Esophagus squamous epithelium (tissue), 4 donors: ENCODE measurements at regions not wholly inside any gene's neighbourhood (a gene's known extent, or its start where the extent isn't known, plus 50 kb on each side); places are given as distances from the start of the nearest gene placed in this dataset.

Experiments
- CTCF ChIP-seq, 6 experiments: fragments of 450-650 bp in 4 of 6; fragments of 200-600 bp in 2 of 6; sonication (generic) in 2 of 6; IDR thresholded peaks; one replicate each; pipeline ENCODE4 v1.5.1; 2016 to 2019; ENCODE audit warnings: antibody characterized with exemption in 6 of 6, mild to moderate bottlenecking in 4 of 6, moderate library complexity in 4 of 6
- POLR2A ChIP-seq, 4 donors: fragments of 450-650 bp; IDR thresholded peaks; one replicate each; pipeline ENCODE4 v1.6.1; 2017; ENCODE audit warnings: antibody characterized with exemption in 4 of 4, mild to moderate bottlenecking in 4 of 4, moderate library complexity in 3 of 4

- no peak for TF ChIP-seq CTCF (IDR thresholded peaks at IDR 0.05)
- TF ChIP-seq POLR2A (IDR thresholded peaks at IDR 0.05), result no peak
Observed at GRCh38 chr7:119223930-119224329, 999.4 kb downstream of the ANKRD7 start.
